HEK293T (cell line): ENCODE measurements at regions not wholly inside any gene's neighbourhood (a gene's known extent, or its start where the extent isn't known, plus 50 kb on each side); places are given as distances from the start of the nearest gene placed in this dataset.

Source experiments
- BHLHE40 ChIP-seq: fragments of 450-650 bp; IDR thresholded peaks from 2 replicates; pipeline ENCODE4 v1.6.1; 2016; ENCODE audit warnings: mild to moderate bottlenecking, moderate library complexity, borderline replicate concordance
- FOXK2 ChIP-seq: fragments of 450-650 bp; IDR thresholded peaks from 2 replicates; pipeline ENCODE4 v1.6.1; 2016; ENCODE audit warnings: mild to moderate bottlenecking
- FOXM1 ChIP-seq: fragments of 450-650 bp; IDR thresholded peaks from 2 replicates; pipeline ENCODE4 v1.6.1; 2017; ENCODE audit warnings: mild to moderate bottlenecking, borderline replicate concordance
- HDGF ChIP-seq: fragments of 450-650 bp; IDR thresholded peaks from 2 replicates; pipeline ENCODE4 v1.6.1; 2017; ENCODE audit warnings: antibody characterized with exemption, borderline replicate concordance
- LEF1 ChIP-seq: fragments of 450-650 bp; IDR thresholded peaks from 2 replicates; pipeline ENCODE4 v1.6.1; 2017; ENCODE audit warnings: mild to moderate bottlenecking, borderline replicate concordance
- PKNOX1 ChIP-seq: fragments of 450-650 bp; IDR thresholded peaks from 2 replicates; pipeline ENCODE4 v1.6.1; 2016
- SP1 ChIP-seq: fragments of 450-650 bp; IDR thresholded peaks from 2 replicates; pipeline ENCODE4 v1.6.1; 2017
- SUZ12 ChIP-seq: fragments of 450-650 bp; IDR thresholded peaks from 2 replicates; pipeline ENCODE4 v1.6.1; 2016; ENCODE audit warnings: mild to moderate bottlenecking
- TARDBP ChIP-seq: fragments of 450-650 bp; IDR thresholded peaks from 2 replicates; pipeline ENCODE4 v1.6.1; 2016
- ZNF384 ChIP-seq: fragments of 450-650 bp; IDR thresholded peaks from 2 replicates; pipeline ENCODE4 v1.6.1; 2016

GRCh38 chr4:4762300-4762699, 97.2 kb upstream of the MSX1 start:
- TF ChIP-seq ZNF384: no peak
- no peak for TF ChIP-seq SP1
- TF ChIP-seq SUZ12: no peak
- TF ChIP-seq BHLHE40: no peak
- no peak for TF ChIP-seq LEF1
- no peak for TF ChIP-seq PKNOX1
- no peak for TF ChIP-seq HDGF
- TF ChIP-seq FOXK2: no peak
- no peak for TF ChIP-seq FOXM1
- TF ChIP-seq TARDBP: no peak
